Progenitor cell of endocrine pancreas (in vitro differentiated cells): ENCODE measurements at regions not wholly inside any gene's neighbourhood (a gene's known extent, or its start where the extent isn't known, plus 50 kb on each side); places are given as distances from the start of the nearest gene placed in this dataset.

ENCODE experiments used
- DNase-seq: peaks from one replicate; pipeline ENCODE4 v3.0.0; 2021; ENCODE audit warnings: low spot score; ENCODE audit not compliant: unreplicated experiment
- H3K27ac Mint-ChIP-seq: 2 replicates; pipeline ENCODE4 v1.8.0; 2021; ENCODE audit warnings: mild to moderate bottlenecking, moderate library complexity, mixed read lengths
- H3K27me3 Mint-ChIP-seq: 2 replicates; pipeline ENCODE4 v1.8.0; 2021; ENCODE audit warnings: mixed read lengths
- H3K36me3 Mint-ChIP-seq: 2 replicates; pipeline ENCODE4 v1.8.0; 2022; ENCODE audit warnings: mixed read lengths; ENCODE audit not compliant: insufficient read depth
- H3K4me1 Mint-ChIP-seq: 2 replicates; pipeline ENCODE4 v1.8.0; 2021; ENCODE audit warnings: low read depth, mixed read lengths
- H3K4me3 Mint-ChIP-seq: 2 replicates; pipeline ENCODE4 v1.8.0; 2021; ENCODE audit warnings: low read depth, mild to moderate bottlenecking, moderate library complexity, mixed read lengths
- H3K9me3 Mint-ChIP-seq: 2 replicates; pipeline ENCODE4 v1.8.0; 2021; ENCODE audit warnings: low read depth, mixed read lengths
- TF ChIP-seq, protein P1 (sequence below): fragments of 200-600 bp; sonication (generic); IDR thresholded peaks from one replicate; pipeline ENCODE4 v1.5.0; 2021; ENCODE audit warnings: antibody characterized with exemption, mild to moderate bottlenecking; ENCODE audit not compliant: unreplicated experiment

- TF ChIP-seq, protein P1, sequence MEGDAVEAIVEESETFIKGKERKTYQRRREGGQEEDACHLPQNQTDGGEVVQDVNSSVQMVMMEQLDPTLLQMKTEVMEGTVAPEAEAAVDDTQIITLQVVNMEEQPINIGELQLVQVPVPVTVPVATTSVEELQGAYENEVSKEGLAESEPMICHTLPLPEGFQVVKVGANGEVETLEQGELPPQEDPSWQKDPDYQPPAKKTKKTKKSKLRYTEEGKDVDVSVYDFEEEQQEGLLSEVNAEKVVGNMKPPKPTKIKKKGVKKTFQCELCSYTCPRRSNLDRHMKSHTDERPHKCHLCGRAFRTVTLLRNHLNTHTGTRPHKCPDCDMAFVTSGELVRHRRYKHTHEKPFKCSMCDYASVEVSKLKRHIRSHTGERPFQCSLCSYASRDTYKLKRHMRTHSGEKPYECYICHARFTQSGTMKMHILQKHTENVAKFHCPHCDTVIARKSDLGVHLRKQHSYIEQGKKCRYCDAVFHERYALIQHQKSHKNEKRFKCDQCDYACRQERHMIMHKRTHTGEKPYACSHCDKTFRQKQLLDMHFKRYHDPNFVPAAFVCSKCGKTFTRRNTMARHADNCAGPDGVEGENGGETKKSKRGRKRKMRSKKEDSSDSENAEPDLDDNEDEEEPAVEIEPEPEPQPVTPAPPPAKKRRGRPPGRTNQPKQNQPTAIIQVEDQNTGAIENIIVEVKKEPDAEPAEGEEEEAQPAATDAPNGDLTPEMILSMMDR: no peak
- Mint-ChIP-seq H3K27me3 (peaks cover 22% of the 10 kb centered on the region), H3K27ac (peak overlapping the region; percentile 34), H3K9me3 (no peaks in the 10 kb centered on the region), H3K36me3 (no peaks in the 10 kb centered on the region), H3K4me3 (no peak overlapping the region), H3K4me1 (peaks cover 11% of the 10 kb centered on the region)
- DNase-seq: no peak
Observed at GRCh38 chr21:35586305-35586704, 474.0 kb downstream of the SETD4 start.

- no peaks in the 10 kb centered on the region for H3K9me3 Mint-ChIP-seq
- TF ChIP-seq, protein P1: no peak
- H3K36me3 Mint-ChIP-seq: no peaks in the 10 kb centered on the region
- H3K27ac Mint-ChIP-seq: no peak overlapping the region
- peaks cover 10% of the 10 kb centered on the region for H3K4me1 Mint-ChIP-seq
- no peak overlapping the region for H3K4me3 Mint-ChIP-seq
- peaks cover 19% of the 10 kb centered on the region for H3K27me3 Mint-ChIP-seq
- DNase-seq: no peak
Observed at GRCh38 chr21:35585878-35586277, 474.4 kb downstream of the SETD4 start.

GRCh38 chr21:35585155-35585554, 475.2 kb downstream of the SETD4 start:
- no peak for DNase-seq
- H3K27ac Mint-ChIP-seq: no peak overlapping the region
- peaks cover 10% of the 10 kb centered on the region for H3K4me1 Mint-ChIP-seq
- peaks cover 24% of the 10 kb centered on the region for H3K27me3 Mint-ChIP-seq
- H3K36me3 Mint-ChIP-seq: no peaks in the 10 kb centered on the region
- no peaks in the 10 kb centered on the region for H3K9me3 Mint-ChIP-seq
- no peak overlapping the region for H3K4me3 Mint-ChIP-seq
- TF ChIP-seq, protein P1: no peak

DNA sequence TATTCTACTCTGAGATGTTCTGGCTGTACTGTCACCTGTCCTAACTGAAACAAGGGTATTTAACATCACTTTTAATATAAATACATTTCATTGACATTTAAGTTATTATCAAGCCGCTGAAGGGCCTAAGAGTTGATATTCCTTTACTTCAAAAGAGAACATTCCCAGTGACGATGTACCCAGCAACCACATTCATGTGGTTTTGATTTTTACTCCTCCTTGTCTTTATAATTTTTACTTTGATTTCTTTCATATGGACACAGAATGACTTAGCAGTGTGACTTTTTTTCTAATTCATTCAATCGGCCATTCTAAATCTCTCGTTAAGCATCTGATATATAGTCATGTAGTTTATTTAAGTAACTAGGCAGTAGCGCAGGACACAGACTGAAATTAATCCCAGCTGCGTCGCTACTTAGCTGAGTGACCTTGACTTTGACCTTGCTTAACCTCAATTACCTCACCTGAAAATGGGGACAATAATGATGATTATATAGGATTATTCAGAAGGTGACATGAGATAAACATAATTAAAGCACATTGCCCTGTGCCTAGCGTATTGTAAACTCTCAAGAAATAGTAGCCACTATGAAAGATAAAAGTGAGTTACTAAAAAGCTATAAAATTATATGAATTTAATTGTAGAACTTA, 476.6 kb downstream of the SETD4 start:
- Mint-ChIP-seq H3K9me3 (no peaks in the 10 kb centered on the region), H3K27me3 (peaks cover 24% of the 10 kb centered on the region), H3K4me3 (no peak overlapping the region), H3K36me3 (no peaks in the 10 kb centered on the region), H3K27ac (no peak overlapping the region), H3K4me1 (peaks cover 10% of the 10 kb centered on the region)
- no peak for DNase-seq
- TF ChIP-seq, protein P1: no peak

GRCh38 chr21:35582731-35583130, 477.6 kb downstream of the SETD4 start:
- TF ChIP-seq, protein P1: no peak
- no peak for DNase-seq
- no peak overlapping the region for H3K4me3 Mint-ChIP-seq
- H3K36me3 Mint-ChIP-seq: no peaks in the 10 kb centered on the region
- H3K9me3 Mint-ChIP-seq: no peaks in the 10 kb centered on the region
- peaks cover 21% of the 10 kb centered on the region for H3K27me3 Mint-ChIP-seq
- H3K27ac Mint-ChIP-seq: no peak overlapping the region
- peaks cover 10% of the 10 kb centered on the region for H3K4me1 Mint-ChIP-seq
